Middle frontal gyrus (tissue), 1 donor: ENCODE measurements at regions not wholly inside any gene's neighbourhood (a gene's known extent, or its start where the extent isn't known, plus 50 kb on each side); places are given as distances from the start of the nearest gene placed in this dataset.

ENCODE experiments used
- DNase-seq: peaks from one replicate; pipeline ENCODE4 v3.0.0-alpha.2; 2015; ENCODE audit warnings: low spot score; ENCODE audit errors: extremely low spot score

DNA sequence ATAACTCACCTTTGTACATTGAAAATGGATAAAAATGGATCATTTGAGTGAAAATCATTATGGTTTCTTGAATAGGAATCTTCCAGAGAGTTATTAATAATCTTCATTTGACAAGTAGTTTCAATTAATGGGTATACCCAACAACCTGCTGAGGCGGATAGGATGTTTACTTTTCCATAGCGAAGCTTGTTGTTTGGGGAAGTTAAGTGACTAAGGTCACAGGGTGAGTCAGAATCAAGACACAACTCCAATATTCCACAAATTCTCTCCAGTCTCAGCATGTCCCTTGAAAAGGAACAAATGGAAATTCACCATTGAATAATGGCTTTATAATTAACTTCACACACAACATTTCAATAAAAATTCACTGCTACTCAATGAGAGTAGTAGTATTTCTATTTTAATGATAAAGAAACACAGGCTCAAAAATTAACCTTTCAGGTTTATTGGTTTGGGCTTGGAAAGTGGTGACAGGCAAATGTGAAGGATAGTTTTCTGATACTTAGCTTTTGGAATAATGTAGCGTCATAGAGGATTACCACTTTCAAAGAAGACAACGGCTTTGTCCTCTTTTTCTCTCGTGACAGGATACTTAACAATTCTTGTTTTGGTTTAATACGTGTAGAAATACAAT is 211.3 kb downstream of the GPD2 start:
- DNase-seq, result no peak

DNA sequence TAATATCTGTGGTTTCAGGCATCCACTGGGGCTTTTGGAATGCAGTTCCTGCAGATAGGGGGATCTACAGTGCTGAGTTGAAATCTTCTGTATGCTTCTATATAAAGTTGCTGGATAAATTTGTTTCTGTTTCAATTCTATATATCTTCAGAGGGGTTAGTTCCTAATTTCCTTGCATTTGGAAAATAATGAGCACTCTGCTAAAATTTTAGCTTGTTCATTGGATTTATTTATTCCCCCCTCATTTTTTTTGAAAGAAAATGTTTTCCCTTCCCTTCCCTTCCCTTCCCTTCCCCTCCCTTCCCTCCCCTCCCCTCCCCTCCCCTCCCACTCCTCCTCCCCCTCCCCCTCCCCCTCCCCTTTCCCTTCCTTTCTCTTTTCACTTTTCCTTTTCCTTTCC is 212.3 kb downstream of the GPD2 start:
- DNase-seq, result no peak

DNA sequence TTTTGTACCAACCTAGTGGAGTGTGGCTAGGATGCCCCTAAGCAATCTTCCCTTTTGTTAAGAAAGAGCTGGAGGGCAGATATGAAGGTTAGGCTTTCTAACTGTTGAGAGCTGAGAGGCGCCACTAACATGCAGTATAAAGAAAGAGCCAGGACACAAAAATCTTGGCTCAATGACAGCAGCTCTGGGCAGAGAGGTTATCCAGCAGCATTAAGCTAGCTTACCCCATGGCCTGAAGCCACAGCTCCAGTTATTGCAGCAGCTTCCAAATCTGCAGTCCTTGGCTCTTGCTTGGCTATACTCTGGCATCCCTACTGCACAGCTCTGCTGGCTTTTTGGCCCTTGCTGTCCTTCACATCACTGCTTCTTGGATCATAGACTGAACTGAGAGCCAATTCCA is 213.4 kb downstream of the GPD2 start:
- no peak for DNase-seq

DNA sequence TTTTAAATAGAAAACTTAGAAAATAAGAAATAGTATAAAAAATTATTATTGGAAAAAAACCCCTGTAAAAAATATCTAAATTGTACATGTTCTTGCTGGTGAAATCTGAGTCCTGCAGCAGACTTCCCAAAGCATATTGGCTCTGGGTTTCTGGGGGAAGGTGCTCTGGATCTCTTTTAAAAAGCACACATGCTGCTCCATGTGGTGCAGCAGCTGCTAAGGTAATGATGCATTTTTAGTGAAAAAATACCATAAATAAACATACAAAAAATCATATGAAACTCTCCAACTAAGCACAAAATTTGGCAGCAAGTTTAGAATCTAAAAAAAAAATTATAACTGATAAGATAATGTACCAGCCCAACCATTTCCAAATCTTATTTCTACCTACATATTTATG is 216.5 kb downstream of the GPD2 start:
- DNase-seq, result no peak

DNA sequence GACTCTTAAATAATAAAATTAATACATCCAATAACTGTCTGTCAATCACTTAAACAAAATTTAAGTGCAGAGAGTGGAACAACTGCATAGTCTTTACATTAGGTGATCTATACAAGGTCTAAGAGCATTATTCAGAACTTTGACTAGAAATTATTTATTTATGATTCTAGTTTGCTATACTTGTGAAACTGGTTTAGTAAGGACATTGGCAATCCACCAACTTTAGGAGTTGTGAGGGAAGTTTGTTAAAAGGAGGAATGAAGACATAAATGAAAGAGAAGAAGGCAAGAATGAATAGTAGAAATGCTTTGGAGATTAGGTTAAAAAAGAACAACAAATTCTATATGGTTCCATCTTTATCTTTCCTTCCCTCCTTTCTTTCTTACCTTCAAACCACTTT is 217.5 kb downstream of the GPD2 start:
- DNase-seq, result no peak

DNA sequence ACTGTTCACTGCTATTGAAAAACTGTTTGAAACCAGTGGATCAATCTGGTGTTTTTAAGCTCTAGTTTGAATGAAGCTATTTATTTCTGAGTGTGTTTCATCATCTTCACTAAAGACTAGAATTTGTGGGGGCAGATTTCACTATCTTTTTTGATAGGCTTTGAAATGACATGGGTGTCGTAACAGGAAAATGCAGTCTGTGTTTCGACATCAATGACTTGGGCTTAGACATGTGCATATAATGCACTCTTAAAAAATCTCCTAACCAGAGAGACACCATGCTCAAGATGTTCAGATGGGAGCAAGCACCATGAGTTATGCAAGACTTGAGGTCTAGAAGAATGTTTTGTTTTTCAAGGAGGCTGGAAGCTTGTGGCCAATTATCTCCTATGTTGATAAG is 221.6 kb downstream of the GPD2 start:
- no peak for DNase-seq

DNA sequence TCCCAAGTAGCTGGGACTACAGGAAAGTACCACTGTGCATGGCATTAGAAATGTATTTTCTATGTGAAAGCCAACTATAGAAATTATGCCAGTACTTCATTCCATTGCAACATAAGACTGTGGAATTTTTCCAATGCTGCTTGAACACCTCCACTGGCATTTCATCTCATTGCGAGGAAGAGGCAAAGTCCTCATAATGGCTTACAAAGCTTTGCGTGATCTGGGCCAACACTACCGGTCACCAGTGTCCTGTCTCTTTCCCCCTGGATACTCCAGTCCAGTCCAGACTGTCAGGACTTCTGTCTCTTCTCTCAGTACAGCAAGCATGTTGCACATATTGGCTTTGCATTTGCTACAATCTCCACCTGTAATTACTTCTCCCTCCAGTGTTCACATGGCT is 223.5 kb downstream of the GPD2 start:
- DNase-seq, result no peak

DNA sequence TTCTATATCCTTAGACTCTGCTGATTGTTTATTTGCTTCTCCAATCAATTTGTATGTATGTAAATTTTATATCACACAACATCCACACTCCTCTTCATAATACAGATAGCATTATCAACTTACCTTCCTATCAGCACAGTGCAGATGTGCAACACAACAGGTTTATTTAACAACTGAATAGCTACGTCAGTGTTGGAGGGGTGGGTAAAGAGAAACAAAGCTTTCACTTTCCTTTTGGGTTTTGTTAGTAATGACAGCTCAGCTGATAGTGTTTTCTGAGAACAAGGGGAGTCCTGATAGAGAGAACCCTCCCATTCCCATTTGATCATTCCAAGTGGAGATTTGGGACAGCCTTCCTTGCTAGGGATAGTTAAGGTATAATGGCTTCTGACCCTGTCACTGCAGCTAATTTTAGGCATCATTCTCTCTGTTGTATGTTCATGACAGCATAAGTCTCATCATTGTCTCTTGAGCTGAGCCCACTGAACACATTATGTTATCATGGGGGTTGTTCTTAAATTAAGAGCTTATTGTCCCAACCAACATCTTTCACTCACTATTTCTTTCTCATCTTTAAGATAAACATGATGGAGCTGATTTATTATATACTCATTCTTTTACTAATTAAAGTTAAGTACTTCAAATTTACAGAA is 227.7 kb downstream of the GPD2 start:
- DNase-seq, result no peak

DNA sequence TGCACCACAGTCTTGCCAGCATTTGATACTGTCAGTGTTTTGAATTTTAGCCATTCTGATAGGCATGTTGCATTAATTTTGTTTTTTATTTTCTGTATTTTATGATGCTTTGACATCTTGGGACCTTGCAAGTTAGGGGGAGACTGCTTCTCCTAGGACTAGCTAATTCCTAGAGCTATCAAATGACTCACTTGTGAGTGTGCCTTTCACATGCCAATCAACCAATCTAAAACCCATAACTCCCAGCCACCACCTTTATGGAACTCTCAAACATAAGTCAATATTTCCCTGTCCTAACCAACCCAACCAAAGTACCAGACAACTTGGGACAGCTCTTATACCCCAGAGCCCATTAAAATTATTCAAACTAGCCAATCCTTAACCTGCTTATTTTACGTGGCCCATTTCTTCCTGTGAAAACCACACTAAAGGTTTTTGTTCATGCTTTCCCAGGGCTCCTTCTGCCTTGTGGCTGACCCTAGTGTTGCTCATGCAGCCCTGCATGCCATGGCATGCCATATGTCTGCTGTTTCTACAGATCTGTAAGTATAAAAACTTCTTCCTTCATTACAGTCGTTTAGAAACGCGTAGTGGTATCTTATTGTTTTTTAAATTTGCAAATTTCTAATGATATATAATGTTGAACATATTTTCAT is 230.1 kb downstream of the GPD2 start:
- DNase-seq, result no peak

DNA sequence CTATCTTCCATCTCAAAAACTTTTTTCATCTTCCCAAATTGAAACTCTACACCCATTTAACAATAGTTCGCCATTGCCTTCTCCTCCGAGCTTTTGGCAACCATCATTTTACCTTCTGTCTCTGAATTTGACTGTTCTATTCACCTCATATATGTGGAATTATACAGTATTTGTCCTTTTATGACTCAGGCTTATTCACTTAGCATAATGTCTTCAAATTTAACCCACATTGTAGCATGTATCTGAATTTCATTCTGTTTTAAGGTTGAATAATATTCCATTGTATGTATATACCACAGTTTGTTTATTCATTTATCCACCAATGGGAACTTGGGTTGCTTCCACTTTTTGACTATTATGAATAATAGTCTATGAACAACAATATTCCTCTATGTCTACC is 233.9 kb downstream of the GPD2 start:
- DNase-seq, result no peak

DNA sequence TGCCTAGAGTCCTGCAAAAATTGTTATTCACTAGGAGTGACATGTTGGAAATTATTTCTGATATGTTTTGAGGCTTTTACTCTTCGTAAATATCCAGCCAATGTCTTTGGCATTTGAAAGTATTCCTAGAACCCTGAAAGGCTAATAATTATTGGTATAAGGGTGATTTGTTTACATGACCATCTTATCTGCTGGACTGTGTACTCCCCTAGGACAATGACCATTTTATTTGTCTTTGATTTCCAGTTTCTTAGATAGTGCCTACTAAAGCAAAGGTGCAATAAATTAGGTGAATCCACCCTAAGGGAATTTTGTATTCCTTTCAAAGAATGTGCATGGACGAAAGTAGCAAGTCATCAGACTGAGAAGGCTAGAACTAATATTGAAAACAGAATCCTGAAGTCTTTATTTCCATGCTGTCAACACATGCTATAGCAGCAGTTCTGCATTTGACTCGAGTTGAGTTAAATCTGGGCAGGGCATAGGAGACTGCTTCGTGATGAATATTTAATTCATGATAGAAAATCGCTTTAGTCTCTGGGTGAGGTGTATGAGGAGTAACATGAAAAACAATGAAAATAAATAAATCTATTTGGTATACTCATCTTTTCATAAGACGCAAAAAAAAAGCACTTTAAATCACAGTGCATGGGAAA is 235.7 kb downstream of the GPD2 start:
- no peak for DNase-seq

DNA sequence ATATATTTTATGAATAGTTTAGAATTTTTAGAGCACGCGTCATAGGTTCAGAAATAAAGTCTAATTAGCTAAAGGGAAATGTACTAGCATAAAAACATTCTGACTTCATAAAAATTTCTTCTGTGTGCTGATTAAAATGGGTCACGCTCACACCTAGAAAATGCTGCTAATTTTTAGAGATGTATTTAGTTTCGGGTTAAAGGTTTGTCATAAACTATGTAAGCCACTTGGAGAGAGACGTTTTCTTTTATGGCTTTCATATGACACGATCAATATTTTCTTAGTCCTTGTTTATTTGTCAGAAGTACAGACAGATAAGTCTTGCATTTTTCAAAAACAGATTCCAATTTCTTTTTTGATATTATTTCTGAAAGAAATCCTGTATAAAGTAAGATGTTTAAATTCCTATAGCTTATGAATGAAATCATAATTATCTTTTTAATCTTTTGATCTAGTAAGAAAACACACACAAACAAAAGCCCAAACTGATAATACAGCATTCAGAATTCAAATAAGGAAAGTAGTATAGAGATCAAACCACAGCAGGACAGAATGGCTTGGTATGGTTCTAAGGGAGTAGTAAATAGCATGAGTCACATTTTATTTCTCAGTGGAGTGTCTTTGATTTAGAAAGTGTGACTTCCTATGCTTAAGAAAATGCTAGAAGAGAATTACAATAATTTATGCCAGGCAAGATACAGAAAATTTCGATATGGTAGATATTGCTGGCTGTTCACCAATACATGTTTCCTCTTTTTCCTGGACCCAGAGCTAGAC is 236.6 kb downstream of the GPD2 start:
- DNase-seq, result no peak

DNA sequence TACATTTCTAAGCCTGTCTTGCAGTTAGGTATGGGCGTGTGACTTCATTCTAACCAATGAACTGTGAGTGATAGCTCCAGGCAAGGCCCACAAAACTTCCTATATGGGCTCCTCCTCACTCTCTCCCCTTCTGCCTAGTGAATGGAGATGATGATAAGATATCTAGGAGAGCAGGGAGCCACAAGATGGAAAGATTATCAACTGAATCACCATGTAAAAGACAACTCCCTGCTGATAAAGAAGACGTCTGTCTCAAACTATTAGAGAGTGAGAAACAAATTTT is 237.1 kb downstream of the GPD2 start:
- DNase-seq, result no peak

DNA sequence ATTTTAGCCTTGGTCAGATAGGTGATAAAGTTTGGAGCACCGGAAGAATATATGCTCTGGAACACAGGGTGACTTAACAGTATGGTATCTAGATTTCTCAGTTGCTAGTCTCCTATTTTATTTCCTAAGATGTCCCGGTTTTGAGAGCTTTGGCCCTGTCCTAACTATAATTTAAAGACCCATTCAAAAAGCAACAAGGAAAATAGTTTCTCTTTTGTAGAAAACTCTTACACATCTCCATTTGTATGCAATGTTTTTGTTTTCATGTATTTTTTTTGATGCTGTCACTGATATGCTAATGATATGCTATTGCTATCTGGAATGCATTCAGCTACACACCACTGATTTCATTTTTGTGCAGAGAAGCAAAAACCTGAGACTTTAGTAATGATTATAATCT is 237.8 kb downstream of the GPD2 start:
- no peak for DNase-seq

DNA sequence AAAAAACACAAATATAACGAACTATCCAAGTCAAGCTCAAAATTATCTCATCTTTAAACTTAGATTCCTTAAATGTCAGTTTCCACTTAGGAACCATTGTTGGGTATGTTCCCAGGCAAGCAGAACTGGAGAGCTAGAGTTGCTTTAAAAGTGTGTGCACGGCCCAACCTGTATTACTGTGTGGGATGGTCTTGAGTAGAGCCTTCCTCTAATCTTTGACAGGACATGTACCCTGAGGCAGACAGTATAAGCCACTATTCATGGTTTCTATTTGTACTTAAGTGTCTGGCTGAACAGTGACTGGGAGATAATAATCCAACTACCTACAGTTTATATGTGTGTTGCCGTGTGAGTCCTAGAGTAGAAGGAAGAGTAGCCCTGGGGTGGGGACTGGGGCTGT is 239.7 kb downstream of the GPD2 start:
- DNase-seq, result no peak

DNA sequence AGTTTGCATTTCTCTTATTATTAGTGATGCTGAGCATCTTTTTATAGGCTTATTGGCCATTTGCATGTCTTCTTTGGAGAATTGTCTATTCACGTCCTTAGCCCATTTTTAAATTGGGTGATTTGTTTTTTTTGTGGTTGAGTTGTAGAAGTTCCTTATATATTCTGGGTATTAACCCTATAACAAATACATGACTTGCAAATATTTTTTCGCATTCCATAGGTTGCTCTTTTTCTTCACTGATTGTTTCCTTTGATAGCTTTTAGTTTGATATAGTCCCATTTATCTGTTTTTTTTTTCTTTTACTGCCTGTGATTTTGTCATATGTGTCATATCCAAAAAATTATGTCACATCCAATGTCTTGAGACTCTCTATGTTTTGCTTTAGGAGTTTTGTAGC is 243.6 kb downstream of the GPD2 start:
- no peak for DNase-seq

DNA sequence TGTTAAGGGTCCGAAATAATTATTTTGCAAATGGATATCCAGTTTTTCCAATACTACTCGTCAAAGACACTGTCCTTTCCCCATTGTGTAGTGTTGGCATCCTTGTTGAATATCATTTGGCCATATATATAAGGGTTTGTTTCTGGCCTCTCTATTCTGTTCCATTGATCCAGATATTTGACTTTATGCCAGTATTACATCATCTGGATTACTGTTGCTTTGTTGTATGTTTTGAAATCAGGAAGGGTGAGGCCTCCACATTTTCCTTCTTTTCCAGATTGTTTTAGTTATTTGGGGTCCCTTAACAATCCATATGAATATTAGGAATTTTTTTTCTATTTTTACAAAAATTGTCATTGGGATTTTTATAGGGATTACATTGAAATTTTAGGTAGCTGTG is 244.1 kb downstream of the GPD2 start:
- DNase-seq, result no peak

DNA sequence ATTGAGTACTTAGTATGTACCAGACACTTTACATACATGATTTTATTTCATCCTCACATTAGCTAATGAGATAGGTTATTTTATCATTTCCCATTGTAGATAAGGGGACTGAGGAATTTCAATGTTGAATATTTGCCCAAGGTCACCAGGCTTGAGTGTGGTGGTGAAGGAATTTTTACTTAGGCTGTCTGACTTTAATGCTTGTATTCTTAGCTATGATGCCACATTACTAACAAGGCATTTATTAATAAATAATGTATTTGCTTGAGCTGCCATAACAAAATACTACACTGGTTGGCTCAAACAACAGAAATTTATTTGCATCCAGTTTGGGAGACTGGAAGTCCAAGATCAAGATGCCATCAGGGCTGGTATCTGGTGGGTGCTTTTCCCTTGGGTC is 250.9 kb downstream of the GPD2 start:
- DNase-seq, result no peak

DNA sequence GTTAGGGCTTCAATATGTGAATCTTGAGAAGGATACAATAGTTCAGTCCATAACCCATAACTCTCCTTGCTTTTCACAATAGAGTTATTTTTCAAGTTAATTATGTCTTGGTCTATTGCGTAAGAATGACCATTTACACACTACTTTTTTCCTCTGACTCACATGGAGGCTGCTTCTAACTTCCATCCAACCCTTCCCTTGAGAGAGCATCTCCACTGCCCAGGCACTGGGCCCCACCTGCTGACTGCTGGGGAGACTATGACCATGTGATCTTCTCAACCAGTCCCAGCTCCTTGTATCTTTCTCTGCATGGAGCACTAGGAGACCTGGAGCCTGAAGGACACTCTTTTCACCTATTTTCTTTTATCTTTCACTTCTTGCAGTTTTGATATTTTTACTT is 251.5 kb downstream of the GPD2 start:
- DNase-seq, result no peak

DNA sequence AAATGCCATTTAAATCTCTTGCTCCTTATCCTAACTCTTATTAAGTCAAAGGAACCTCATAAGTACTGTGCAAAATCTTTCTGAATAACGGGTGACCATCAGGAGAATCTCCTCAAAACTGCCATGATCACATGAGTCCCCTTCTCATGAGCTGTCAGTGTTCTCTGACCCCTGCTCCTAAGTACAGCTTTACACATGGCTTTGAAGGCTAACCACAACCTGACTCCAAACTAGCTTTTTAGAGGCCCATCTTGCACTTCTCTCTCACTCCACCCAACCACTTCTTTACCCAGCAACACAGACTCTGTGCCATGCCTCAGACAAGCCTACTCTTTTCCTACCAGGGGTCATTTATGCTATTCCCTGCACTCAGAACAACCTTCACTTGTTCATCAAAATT is 253.8 kb downstream of the GPD2 start:
- DNase-seq, result no peak

DNA sequence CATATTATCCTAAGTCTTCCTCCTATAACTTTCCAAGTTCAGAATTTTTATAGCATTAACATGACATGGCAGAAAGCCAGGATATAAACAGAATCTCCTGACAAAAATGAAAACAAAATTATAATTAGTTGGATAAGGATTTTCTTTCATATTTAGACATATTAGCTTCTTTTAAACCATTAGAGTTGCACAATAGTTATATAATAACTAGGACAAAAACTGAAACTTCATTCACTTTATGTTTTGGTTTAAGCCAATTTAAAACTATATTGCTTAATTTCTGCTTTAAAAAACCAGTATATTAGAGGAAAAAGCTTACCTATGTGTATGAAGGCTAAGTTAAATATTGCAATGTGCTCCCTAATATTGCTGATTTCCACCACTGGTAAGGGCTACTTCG is 254.8 kb downstream of the GPD2 start:
- DNase-seq, result no peak

DNA sequence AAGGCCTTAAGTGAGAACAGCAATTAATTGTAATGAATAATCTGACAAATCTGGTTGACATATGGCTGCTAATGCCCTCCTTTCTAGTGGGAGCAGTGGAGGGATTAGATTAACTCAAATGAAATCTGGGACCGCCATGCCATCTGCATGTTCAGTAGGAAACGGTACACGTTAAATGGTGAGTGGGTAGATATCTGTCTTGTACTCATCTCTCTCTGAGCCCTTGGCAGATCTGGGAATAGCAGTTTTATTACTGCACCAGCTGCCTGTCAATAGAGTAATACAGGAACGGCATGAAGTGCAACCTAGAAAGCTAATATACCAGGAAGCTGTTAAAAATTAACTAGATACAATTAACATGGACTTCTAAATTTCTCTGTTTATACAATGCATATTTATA is 258.8 kb downstream of the GPD2 start:
- no peak for DNase-seq
